COLO829 (cell line): ENCODE measurements at regions not wholly inside any gene's neighbourhood (a gene's known extent, or its start where the extent isn't known, plus 50 kb on each side); places are given as distances from the start of the nearest gene placed in this dataset.

Experiments
- DNase-seq: peaks from one replicate; pipeline ENCODE4 v3.0.0; 2012; ENCODE audit warnings: low spot score

DNA sequence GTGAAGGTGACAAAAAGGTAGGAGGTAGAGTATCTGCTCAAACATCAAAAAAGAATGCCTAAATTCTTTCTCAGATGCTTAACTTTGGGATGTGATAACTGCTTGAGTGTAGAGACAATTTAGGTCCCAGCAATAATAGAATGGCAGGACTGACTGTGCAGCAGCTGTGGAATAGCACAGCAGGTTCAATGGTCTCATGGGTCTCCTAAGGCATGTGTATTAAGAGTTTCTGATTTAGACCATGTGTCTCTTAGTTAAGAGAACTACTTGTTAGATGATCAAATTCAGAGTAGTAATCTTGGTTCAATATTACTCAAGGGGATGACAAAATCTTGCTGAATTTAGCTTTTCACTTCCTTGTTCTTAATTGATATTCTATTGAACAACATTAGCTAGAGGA lies 72.0 kb downstream of the ALX1 start:
- no peak for DNase-seq

DNA sequence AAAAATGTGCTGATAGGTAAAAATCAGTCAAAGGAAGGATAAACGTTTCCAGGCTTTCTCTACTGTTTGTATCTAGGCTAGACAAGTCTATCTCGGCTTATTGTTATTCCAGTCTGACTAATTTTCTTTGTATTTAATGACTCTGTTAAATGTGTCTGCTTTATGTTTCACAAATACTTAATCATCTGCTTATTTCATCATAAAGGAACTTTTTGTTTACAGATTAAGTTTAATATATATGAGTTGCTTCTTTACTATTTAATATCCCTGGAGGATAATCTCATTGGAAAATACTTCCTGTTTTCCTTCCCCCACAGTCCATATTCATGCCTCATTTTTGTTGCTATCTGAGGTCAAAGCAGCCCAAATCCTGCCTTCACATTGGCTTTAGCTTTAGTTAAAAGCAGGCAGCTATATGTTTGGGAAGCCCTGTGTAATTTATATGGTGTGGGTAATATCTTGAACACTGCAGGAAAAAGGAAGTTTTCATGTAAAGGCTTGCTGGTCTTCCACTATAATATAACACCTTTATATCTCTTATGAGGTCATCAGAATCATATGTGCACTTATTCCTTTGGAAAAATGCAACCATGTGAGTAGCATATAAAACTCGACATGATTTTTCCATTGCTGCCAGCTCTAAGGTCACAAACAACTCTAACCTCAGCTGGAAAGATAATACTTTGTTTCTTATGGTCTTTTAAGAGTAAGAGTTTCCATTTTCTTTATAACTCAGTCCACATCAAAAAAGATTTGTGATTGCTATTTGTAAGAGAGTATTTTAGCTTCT lies 76.8 kb downstream of the ALX1 start:
- DNase-seq = no peak

DNA sequence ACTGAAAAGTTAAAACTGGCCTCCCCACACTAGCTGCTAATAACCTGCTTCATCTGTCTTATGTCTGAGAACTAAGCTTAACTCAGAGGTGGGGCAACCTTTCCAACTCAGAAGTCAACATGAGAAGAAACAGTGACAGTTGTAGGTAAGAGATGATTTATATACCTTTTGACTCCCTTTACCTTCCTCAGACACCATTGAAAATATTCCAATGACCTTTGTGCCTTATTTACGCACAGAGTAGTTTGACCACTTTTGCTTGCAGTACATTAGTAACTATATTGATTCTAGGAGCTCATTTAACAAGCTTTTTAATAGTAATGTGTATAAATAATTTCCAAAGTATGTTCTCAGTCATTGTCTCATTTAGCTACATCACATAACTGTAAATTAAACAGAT lies 77.6 kb downstream of the ALX1 start:
- no peak for DNase-seq

DNA sequence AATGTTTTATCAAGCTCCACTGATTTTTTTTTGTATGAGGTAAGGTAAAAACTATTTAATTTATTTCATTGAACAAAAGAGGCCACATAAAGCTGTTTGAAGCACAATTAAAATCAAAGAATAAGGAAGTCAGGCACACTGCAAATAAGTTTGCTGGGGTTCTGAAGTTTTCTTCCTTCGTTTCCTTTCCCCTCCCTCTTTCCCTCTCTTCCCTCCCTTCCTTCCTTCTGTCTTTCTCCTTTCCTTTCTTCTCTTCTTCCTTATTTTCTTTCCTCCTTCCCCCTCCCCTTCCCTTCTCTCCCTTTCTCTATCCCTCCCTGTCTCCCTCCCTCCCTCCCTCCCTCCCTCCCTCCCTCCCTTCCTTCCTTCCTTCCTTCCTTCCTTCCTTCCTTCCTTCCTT lies 78.7 kb downstream of the ALX1 start:
- DNase-seq = no peak

DNA sequence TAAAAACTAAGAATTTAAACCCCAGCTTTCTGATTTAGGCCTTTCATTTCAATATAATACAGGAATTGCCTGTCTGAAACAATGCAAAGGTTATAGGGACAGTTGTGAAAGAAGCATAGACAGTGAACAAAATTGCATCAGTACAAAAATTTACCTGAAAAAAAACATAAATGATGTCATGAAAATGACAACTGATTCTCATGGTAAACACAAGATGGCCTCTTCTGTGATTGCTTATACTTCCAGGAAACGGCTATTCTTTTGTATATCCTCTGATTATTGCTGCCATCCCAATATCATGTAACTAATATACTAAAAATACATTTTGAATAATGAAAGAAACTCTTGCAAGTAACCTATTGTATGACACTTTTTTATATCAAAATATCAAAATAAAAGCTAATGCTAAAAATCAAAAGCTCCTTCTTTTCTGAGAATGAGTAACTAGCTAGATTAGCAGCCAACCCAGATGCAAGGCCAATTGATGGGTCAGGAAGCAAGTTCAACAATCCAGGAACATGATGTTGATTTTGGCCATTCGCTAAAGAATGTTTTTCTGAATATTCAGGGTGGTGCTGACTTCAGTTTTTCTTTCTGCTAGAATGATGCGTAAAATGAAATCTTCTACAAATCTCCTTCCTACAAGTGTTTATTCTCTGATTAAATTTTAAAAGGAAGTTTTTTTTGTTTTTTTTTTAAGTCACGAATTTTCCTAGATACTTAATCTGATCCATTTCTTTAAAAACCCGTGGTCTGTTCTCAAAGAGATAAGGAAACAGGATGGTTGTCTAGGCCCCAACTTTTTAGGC lies 83.6 kb downstream of the ALX1 start:
- no peak for DNase-seq

DNA sequence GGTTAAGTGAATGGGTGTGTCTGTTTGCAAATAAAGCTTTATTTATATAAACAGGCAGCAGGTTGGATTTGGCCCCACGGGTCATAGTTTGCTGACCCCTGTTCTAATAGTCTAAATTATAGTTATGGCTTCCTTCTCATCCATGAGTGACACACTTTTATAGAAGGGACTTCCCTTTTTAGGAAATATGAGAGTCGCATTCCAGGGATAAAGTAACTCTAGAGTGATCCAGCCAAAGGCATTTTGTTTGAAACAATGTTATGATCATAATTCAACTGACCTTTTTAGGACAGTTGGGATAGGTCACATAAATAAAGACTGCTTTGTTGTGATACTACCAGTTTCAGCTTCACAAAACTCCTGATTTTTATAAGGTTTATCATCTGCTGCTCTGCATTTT lies 87.9 kb downstream of the ALX1 start:
- DNase-seq = peak; percentile 15

DNA sequence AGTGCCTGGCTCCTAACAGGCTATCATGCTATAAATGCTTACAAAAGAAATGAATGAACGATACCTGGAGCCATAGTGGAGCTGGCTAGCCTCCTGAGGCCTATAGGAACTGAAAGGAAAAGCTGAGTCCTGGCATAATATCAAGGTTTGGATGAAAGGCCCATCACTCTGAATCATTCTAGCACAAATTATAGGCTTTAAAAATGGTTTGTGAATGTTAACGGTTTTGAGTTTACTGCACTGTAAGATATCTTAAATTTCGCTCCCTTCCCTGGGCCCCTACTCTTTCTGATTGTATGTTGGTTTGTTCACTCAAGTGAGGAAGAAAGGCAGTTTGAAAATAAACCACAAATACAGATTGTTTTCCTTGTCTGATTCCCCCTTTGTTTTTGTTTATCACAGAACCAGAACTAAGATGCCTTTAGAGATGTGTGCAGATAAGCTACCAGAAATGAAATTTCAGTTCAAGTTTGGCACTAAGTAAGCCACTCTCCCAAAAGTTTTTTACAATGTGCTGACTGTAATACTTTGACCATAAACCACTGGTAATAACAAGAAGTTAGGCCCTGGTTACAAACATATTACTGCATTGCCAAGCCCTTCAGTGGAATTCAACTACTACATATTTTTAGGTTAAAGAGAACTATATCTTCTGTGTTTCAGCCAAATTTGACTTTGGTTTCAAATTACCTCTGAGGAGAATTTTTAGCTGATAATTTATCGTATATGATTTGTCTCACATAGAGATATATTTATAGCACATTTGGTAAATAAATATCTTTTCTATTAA lies 89.5 kb downstream of the ALX1 start:
- no peak for DNase-seq

DNA sequence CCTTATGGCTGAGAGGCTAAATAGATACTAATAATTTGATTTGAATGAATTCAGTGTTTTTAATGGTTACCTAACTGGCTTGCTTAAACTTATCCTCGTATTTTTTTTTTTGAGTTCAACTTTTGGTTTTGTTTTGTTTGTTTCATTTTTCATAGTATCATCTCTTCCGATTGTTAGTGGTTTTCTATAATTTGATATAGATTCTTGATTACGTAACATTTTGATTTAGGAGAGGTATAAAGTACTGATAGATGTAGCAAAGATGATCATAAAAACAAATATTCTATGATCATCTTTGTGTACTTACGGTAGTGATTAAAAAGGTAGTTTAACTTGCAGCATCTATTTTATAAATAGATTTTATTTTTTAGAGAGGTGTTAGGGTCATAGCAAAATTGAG lies 93.0 kb downstream of the ALX1 start:
- DNase-seq = no peak

DNA sequence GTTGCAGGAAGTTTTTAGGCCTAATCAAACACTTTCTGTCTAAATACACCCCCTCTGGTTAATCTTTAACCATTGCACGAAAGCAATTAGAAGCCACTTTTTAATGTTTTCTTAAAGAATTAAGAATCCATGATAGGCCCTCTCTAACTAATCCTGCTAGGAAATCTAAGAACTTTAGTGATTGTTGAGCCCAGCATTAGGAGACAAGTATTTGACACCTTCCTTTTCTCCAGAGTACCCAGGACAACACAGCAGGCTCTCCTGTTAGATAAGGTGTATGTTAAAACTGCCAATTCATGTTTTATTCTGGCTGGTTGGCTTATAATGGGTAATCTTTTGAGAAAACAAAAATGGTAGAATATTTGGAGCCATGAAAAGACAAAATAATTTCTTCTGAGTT lies 95.0 kb downstream of the ALX1 start:
- no peak for DNase-seq

DNA sequence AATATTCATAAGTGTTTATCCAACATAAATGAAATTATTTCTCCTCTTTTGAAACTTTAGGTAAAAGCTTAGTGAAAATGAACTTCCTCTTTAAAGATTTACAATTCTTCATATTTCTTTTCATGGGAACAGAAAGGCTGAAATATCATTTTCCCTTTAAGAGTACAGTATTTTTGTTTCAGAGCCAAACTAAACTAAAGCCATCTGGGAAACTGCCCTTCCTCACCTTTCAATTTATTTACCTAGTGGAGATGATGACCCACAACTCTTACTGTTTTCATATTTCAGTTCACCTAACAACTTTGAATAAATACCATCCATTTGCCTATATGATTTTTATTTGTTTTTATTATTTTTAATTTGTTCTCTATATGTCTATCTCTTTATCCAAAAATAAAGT lies 105.4 kb downstream of the ALX1 start:
- DNase-seq = no peak

DNA sequence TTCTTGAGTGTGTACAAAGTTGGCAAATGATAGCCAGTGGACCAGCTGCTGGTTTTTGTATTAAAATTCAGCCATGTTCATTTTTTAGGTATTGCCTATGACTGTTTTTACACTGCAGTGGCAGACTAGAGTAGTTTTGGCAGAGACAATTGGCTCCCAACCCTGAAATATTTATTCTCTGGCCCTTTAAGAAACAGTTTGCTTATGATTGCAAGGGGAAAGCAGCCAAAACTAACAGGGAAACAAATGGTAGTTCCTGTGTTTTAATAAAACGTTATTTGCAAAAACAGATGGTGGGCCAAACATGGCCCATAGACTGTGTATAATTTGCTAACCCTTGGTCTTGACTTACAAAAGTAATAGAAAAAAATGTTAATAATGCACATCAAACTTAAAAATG lies 110.2 kb downstream of the ALX1 start:
- DNase-seq = no peak

DNA sequence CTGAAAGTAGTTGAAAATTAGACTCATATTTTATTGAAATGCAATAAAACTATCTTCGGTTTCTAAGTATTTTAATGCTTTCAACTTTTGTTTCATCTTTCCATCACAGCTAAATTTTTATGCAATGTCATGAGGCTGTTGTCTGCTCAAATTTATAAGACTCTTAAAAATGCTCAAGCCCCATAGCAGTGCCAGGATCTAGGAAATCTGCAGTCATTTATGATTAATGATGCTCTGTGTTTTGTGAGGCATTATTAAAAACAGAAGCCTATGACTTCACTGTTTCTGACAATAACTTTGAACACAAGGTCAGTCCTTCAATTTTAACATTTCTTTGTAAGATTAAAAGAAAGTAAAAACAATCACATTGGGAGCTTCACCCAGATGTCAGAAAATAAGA lies 112.5 kb downstream of the ALX1 start:
- no peak for DNase-seq

DNA sequence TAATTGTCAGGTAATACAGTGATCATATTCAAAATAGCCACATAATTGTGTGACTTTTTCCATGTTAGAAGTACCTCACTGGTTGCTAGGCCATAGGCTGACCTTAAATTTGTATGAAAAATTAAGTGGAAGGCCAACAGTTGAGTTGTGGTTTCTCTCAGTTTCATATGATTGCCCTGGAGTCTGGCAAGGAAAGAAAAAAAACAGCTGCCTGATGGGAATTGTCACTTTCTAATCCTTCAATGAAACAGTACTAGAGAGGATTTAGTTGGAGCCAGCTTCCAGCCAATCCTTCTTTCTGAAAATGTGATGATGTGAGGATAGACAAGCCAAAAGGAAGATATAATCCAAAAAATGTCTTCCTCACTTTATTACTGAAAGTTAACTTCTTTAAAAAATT lies 113.6 kb downstream of the ALX1 start:
- no peak for DNase-seq

DNA sequence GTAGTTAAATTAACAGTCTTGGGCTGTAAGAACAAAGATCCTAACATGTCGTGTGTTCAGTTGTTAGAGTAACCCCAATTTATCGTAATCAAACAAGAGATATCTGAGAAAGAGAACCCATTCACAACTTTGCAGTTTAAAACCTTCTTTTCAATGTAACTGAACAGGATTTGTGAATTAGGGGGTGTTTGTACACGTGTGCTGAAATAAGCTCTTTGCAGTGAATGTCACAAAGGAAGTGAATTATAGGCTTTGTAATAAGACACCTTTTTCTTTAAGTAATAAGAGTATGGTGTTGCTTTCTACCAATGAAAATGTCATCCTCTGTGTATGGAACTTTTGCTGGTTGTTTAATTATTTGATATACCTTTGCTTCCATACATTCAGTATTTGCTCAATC lies 114.0 kb downstream of the ALX1 start:
- no peak for DNase-seq

DNA sequence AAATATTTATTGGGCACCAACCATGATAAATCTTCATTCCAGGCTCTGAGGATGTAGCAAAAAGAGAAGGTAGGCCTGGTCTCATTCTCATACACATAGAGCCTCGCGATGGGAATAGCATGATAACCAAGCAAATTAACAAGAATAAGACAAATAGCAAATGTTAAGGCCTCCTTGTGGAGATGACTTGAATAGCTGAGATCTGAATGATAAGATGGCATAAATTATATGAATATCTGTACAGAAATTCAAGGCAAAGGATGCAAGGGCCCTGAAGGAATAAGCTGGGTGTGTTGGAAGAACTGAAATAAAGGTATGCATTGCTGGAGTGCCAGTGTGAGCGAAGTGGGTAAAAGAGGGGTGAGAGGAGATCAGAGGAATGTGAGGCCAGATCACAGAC lies 114.8 kb downstream of the ALX1 start:
- no peak for DNase-seq

DNA sequence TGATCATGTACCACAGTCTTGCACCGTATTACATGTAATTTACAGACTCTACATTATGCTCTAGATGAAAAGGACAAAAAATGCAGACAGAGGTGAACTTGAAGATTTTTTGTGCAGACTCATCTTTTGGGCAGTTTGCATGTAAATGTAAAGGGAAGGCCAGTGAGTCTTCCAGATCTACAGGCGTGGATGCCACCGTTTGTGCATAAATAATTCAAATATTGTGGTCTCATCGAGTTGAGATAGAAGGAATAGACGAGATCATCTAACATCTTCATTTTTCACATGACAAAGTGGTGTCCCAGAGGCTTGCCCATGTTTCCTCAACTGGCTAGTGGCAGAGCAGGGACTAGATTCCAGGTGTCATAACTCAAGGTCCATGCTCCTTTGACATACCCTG lies 125.2 kb downstream of the ALX1 start:
- no peak for DNase-seq

DNA sequence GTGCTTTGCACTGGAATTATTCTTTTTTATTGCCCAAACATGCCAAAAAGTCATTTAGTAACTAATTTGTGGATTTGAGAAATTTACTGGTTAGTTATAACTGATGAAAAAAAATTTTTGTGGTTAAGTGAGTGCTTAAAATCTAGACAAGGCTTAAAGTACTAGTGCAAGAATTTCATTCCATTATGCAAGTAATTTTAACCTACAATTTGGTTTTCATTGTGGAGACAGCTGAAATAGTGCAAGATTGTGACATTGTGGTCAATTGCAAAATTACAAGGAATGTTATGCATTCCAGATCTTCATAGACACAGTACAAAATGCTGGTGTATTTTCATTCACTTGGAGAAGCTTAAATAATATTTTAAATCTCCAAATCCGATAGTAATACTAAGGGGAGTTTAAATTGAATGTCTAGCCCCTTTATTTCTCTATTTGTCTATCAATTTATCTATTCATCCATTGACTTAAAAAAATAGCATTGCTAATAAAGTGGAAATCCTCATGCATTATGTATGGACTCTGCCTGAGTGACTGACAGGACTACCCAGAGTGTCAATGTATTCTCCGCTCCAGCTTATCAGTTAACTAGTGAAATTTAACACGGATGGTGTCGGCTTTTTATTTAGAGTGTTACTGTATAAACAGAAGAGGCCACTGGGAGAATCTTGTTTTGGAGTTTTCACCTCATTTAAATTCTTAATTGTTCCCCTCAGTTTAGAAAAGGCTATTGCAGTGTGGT lies 125.9 kb downstream of the ALX1 start:
- peak; percentile 7 for DNase-seq

DNA sequence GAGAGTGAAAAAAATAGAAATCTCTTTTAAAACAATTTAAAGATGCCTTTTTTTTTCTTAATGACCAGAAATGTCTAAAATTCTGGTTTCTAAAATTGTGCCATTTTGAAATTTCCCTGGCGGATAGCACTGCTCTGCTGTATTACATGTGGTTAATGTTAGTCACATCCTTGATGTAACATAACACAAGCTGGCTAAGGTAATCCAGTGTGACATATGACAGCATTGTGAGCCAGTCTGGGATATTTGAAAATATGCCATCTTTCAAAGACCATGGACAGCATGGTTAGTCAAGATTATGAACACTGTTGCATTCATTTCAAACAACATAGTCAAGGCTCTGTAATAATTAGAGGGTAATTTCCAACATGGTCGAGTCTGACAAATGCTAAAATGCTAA lies 133.2 kb downstream of the ALX1 start:
- DNase-seq = peak; percentile 4

DNA sequence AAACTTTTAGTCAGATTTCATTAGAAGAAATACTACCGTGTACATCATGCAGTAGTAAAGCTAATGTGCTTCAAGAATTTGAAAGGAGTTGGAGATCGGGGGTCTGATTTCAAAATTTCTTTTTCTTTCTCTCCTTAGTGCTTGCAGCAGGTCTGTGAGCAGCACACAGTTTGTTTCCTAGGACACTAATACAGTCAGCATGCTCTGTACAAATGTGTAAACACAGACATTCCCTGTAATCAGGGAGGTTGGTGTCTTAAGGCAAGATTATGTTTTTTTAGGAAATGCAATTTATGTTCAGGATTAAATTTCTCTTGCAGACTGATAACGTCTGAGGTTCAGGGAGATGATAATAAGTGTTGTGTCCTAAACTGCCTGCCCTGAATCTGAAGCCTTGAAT lies 142.7 kb downstream of the ALX1 start:
- no peak for DNase-seq

DNA sequence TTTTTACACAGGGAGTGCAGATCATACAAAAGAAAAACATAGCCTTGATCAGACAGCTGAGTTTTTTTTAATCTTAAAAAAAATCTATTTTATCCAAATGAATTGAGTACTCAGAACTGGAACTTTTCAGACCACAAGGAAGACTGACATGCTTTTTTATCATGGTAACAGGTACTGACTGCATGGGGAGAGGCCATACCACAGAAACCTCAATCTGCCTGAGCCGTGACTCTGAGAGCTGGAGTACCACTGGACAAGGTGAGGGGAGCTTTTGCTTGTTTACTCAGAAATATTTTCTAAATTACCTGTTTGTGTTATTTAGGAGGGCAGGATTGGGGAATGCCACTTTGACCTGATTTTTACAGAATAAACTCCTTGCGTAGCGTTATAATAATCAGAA lies 143.9 kb downstream of the ALX1 start:
- no peak for DNase-seq

DNA sequence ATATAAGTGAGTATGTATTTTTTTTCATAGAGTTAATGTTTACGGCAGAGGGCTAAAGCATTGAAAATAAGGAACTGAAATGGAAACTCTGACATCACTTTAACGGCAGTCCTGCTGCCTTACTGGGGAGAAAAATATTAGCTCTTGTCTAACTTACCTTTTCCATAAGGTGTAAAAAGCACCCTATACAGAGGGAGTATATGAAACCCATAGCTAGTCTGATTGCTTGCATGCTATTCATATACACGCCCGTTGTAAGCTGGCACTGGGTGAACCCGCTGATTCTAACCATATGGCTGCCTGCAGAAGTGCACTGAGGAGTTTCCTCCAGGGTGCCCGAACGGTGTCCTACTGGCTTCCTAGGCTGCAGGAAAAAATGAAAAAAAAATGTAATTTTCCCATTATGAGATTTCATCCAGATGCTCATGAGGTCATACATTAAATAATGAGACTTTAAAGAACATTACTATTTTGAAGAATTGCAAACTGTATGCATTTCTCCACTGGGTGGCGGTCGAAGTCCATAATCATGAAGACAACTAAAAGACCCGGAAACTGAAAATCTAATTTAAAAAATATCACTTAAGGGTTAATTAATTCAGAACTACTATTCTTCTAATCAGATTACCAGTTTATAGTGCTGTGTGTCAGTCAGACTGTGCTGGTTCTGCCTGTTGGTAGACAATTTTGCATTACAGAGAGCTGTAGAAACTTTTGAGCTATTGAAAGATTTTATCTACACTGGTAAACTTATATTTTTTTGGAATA lies 144.7 kb downstream of the ALX1 start:
- no peak for DNase-seq

DNA sequence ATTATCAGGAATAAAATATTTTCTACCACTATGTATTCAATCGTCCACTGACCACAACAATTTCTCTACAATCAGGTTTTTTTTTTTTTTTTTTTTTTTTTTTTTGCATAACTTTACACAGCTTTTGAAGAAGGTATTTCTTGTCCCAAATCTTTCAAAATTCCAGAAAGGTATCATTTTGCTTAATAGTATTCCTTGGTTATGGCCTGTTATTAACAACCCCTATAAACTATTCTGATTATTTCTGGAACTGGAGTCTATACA lies 145.3 kb downstream of the ALX1 start:
- DNase-seq = no peak
